GM12878 (cell line): ENCODE measurements at regions not wholly inside any gene's neighbourhood (a gene's known extent, or its start where the extent isn't known, plus 50 kb on each side); places are given as distances from the start of the nearest gene placed in this dataset.

Experiments
- ATAC-seq: fragments of 200-7000 bp; cut with Tn5 transposase; 3 replicates; pipeline ENCODE4 v1.9.1; 2020; ENCODE audit warnings: mild to moderate bottlenecking, moderate library complexity
- BruUV-seq: library from RNA; stranded (reverse); fragments of 400-500 nt; replicated peaks from 2 replicates; lab custom pipeline; 2021; lab: Mats Ljungman, UMichigan
- CTCF ChIA-PET: fragments of 300-600 bp; sonication (Branson Sonifier 250); formaldehyde crosslinking; extraction: SDS; loops from one replicate; lab custom pipeline; 2021; ENCODE audit warnings: inconsistent platforms; lab: Yijun Ruan, JAX
- POLR2A ChIA-PET: fragments of 350-600 bp; formaldehyde crosslinking; extraction: SDS; loops from one replicate; lab custom pipeline; 2021; ENCODE audit warnings: inconsistent platforms; lab: Charles Lee
- RAD21 ChIA-PET: fragments of 300-600 bp; sonication (Branson Sonifier 250); formaldehyde crosslinking; loops from one replicate; lab custom pipeline; 2023; ENCODE audit warnings: antibody characterized with exemption; ENCODE audit not compliant: unreplicated experiment; lab: Charles Lee
- SMC1A ChIA-PET: fragments of 300-600 bp; sonication (Branson Sonifier 250); formaldehyde crosslinking; loops from one replicate; lab custom pipeline; 2023; ENCODE audit not compliant: unreplicated experiment, uncharacterized antibody; lab: Charles Lee
- DNase-seq: peaks from one replicate; pipeline ENCODE4 v3.0.0-alpha.2; 2011; ENCODE audit warnings: low read depth, low spot score
- FAIRE-seq: peaks from 3 replicates; lab custom pipeline; 2011; peaks lifted over from hg19 to GRCh38; lab: Jason Lieb, UNC
- H2AFZ ChIP-seq: 2 replicates; pipeline ENCODE4 v1.6.0; 2011; ENCODE audit warnings: low read depth, low read length, control low read depth; ENCODE audit not compliant: control insufficient read depth
- H3K27ac ChIP-seq: 2 replicates; pipeline ENCODE4 v1.5.1; 2011; ENCODE audit warnings: control low read depth; ENCODE audit not compliant: control insufficient read depth, insufficient read depth
- H3K27me3 ChIP-seq, 2 experiments: replicated peaks in 1 of 2; 2 replicates each; pipeline versions ENCODE4 v1.6.0 to v1.6.1; 2011; ENCODE audit warnings: low read length in 1 of 2; ENCODE audit not compliant: control insufficient read depth in 2 of 2, insufficient read depth in 2 of 2
- H3K36me3 ChIP-seq, 2 experiments: 2 replicates each; pipeline ENCODE4 v1.5.1; 2011; ENCODE audit warnings: low read length in 1 of 2; ENCODE audit not compliant: control insufficient read depth in 2 of 2, insufficient read depth in 2 of 2
- H3K4me1 ChIP-seq: 2 replicates; pipeline ENCODE4 v1.6.1; 2011; ENCODE audit warnings: mild to moderate bottlenecking, low read length, moderate library complexity, mixed read lengths; ENCODE audit not compliant: control insufficient read depth, insufficient read depth
- H3K4me2 ChIP-seq: 2 replicates; pipeline ENCODE4 v1.6.0; 2011; ENCODE audit warnings: control low read depth; ENCODE audit not compliant: control insufficient read depth, insufficient read depth
- H3K4me3 ChIP-seq: fragments of 200-600 bp; sonication (generic); 2 replicates; pipeline ENCODE4 v1.5.1; 2016
- H3K79me2 ChIP-seq: 2 replicates; pipeline ENCODE4 v1.6.0; 2011; ENCODE audit warnings: low read length; ENCODE audit not compliant: control insufficient read depth, insufficient read depth
- H3K9ac ChIP-seq: 2 replicates; pipeline ENCODE4 v1.8.0; 2011; ENCODE audit warnings: low read length, control low read depth, mixed read lengths; ENCODE audit not compliant: control insufficient read depth, insufficient read depth
- H3K9me3 ChIP-seq: replicated peaks from 3 replicates; pipeline ENCODE4 v1.5.1; 2011; ENCODE audit warnings: mild to moderate bottlenecking, low read length; ENCODE audit not compliant: control insufficient read depth, insufficient read depth
- H4K20me1 ChIP-seq: 2 replicates; pipeline ENCODE4 v1.6.0; 2011; ENCODE audit not compliant: control insufficient read depth, insufficient read depth
- CREM ChIP-seq: IDR thresholded peaks from 2 replicates; pipeline ENCODE4 v1.6.1; 2014; ENCODE audit warnings: antibody characterized with exemption, low read depth
- SIX5 ChIP-seq: IDR thresholded peaks from 2 replicates; pipeline ENCODE4 v1.6.1; 2011; ENCODE audit warnings: mild to moderate bottlenecking, low read depth, low read length, moderate library complexity; ENCODE audit not compliant: severe bottlenecking
- TCF12 ChIP-seq: IDR thresholded peaks from 2 replicates; pipeline ENCODE4 v1.6.1; 2011; ENCODE audit warnings: low read depth, mild to moderate bottlenecking, low read length
- WGBS: methylation state at CpG from one replicate; pipeline ENCODE4 v1.1.6; 2016; ENCODE audit warnings: low lambda C conversion rate; ENCODE audit not compliant: insufficient replicate concordance, insufficient coverage; ENCODE audit errors: missing lambda C conversion rate; 5-methylcytosine and 5-hydroxymethylcytosine counted together
- in situ Hi-C: fragments of 300-500 bp; cut with MboI; formaldehyde crosslinking; loops from 9 replicates; pipeline ENCODE4 v1.14.3; 2018; ENCODE audit warnings: mixed read lengths
- intact Hi-C: fragments of 100-400 bp; cut with micrococcal nuclease; formaldehyde crosslinking; loops from one replicate; pipeline ENCODE4 v1.14.2; 2022; ENCODE audit not compliant: unreplicated experiment
- TF ChIP-seq, protein P1 (sequence below): fragments of 450-650 bp; IDR thresholded peaks from 2 replicates; pipeline ENCODE4 v1.6.1; 2017; ENCODE audit warnings: mild to moderate bottlenecking, moderate library complexity
- TF ChIP-seq, protein P2 (sequence below): IDR thresholded peaks from 2 replicates; pipeline ENCODE4 v1.6.1; 2012; ENCODE audit warnings: low read length, inconsistent platforms

DNA sequence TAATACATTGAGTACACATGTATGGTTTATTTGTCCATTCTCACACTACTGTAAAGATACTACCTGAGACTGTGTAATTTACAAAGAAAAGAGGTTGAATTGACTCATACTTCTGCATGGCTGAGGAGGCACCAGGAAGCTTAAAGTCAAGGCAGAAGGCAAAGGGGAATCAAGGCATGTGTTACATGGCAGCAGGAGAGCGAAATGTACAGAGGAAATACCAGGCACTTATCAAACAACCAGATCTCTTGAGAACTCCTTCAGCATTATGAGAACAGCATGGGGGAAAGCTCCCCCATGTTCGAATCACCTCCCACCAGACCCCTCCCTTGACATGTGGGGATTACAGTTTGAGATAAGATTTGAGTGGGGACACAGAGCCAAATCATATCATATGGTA is 666.3 kb downstream of the ZBBX start (continued):
- TF ChIP-seq, protein P1, sequence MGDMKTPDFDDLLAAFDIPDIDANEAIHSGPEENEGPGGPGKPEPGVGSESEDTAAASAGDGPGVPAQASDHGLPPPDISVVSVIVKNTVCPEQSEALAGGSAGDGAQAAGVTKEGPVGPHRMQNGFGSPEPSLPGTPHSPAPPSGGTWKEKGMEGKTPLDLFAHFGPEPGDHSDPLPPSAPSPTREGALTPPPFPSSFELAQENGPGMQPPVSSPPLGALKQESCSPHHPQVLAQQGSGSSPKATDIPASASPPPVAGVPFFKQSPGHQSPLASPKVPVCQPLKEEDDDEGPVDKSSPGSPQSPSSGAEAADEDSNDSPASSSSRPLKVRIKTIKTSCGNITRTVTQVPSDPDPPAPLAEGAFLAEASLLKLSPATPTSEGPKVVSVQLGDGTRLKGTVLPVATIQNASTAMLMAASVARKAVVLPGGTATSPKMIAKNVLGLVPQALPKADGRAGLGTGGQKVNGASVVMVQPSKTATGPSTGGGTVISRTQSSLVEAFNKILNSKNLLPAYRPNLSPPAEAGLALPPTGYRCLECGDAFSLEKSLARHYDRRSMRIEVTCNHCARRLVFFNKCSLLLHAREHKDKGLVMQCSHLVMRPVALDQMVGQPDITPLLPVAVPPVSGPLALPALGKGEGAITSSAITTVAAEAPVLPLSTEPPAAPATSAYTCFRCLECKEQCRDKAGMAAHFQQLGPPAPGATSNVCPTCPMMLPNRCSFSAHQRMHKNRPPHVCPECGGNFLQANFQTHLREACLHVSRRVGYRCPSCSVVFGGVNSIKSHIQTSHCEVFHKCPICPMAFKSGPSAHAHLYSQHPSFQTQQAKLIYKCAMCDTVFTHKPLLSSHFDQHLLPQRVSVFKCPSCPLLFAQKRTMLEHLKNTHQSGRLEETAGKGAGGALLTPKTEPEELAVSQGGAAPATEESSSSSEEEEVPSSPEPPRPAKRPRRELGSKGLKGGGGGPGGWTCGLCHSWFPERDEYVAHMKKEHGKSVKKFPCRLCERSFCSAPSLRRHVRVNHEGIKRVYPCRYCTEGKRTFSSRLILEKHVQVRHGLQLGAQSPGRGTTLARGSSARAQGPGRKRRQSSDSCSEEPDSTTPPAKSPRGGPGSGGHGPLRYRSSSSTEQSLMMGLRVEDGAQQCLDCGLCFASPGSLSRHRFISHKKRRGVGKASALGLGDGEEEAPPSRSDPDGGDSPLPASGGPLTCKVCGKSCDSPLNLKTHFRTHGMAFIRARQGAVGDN: no peak
- no peak for TF ChIP-seq SIX5

DNA sequence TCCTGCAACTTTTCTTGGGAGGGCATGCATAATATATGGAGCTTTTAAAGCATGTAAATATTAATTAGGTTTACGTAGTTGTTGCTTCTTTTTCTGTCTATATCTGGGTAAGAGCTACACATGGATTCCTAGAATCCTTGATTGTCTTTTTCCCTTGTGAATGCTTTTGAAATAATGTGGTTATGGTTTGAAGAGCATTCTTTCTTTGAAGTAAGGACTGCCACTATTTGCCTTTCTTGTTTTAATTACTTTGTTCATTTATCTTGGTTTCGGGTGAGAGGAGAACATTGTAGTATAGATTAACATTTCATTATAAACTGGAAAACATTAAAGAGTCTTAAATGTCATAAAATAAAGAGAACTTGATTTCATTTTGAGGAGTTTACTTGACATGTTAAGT is 674.0 kb downstream of the ZBBX start:
- TF ChIP-seq TCF12 (no peak), CREM (no peak)
- TF ChIP-seq, protein P2, sequence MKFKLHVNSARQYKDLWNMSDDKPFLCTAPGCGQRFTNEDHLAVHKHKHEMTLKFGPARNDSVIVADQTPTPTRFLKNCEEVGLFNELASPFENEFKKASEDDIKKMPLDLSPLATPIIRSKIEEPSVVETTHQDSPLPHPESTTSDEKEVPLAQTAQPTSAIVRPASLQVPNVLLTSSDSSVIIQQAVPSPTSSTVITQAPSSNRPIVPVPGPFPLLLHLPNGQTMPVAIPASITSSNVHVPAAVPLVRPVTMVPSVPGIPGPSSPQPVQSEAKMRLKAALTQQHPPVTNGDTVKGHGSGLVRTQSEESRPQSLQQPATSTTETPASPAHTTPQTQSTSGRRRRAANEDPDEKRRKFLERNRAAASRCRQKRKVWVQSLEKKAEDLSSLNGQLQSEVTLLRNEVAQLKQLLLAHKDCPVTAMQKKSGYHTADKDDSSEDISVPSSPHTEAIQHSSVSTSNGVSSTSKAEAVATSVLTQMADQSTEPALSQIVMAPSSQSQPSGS: no peak
- FAIRE-seq (no peak), DNase-seq (no peak), ATAC-seq (no peak)
- no peaks in the 10 kb centered on the region for H4K20me1 ChIP-seq
- POLR2A ChIA-PET: no interaction called here
- no peak overlapping the region for H3K4me2 ChIP-seq
- RAD21 ChIA-PET: no interaction called here
- BruUV-seq: no TSS peak
- CTCF ChIA-PET: no interaction called here
- no peaks in the 10 kb centered on the region for H3K36me3 ChIP-seq
- no peak overlapping the region for H3K4me3 ChIP-seq
- H3K9ac ChIP-seq: no peak overlapping the region
- in situ Hi-C loops (no loop called here), intact Hi-C loops (no loop called here)
- no peak overlapping the region for H3K27ac ChIP-seq
- 15% methylated on average over 2 of the region's 2 CpGs for WGBS
- no peak overlapping the region for H2AFZ ChIP-seq
- no peaks in the 10 kb centered on the region for H3K27me3 ChIP-seq
- no peaks in the 10 kb centered on the region for H3K79me2 ChIP-seq
- SMC1A ChIA-PET: no interaction called here
- no peaks in the 10 kb centered on the region; the same call in 2 of the 3 replicates for H3K9me3 ChIP-seq
- H3K4me1 ChIP-seq: no peaks in the 10 kb centered on the region
